Mucosa of gallbladder (tissue), 1 donor: ENCODE measurements at regions not wholly inside any gene's neighbourhood (a gene's known extent, or its start where the extent isn't known, plus 50 kb on each side); places are given as distances from the start of the nearest gene placed in this dataset.
"Not testable (repeated sequence)": the region's sequence is repeated elsewhere in the genome, so short reads cannot be mapped to it uniquely, and the experiment has no call there.

Experiments used
- DNase-seq: peaks from one replicate; pipeline ENCODE4 v3.0.0-alpha.2; 2020; ENCODE audit warnings: low spot score
- donor health status: DM: no; HTN: no; CAD: no.

- no peak for DNase-seq
These were observed 231.9 kb upstream of the ISX start for GRCh38 chr22:34834059-34834458.

- DNase-seq, result not testable (repeated sequence)
These were observed 231.4 kb upstream of the ISX start for GRCh38 chr22:34834541-34834940.

- no peak for DNase-seq
These were observed 224.6 kb upstream of the ISX start for GRCh38 chr22:34841331-34841771.

- DNase-seq, result no peak
These were observed 224.0 kb upstream of the ISX start for GRCh38 chr22:34841911-34842310.

GRCh38 chr22:34842630-34843029, 223.3 kb upstream of the ISX start:
- DNase-seq, result no peak

- not testable (repeated sequence) for DNase-seq
These were observed 222.2 kb upstream of the ISX start for GRCh38 chr22:34843743-34844142.

- DNase-seq, result no peak
These were observed 220.6 kb upstream of the ISX start for GRCh38 chr22:34845391-34845790.

GRCh38 chr22:34847072-34847471, 218.9 kb upstream of the ISX start:
- DNase-seq, result no peak

GRCh38 chr22:34849965-34850364, 216.0 kb upstream of the ISX start:
- no peak for DNase-seq

GRCh38 chr22:34851918-34852662, 213.9 kb upstream of the ISX start:
- DNase-seq, result no peak

- DNase-seq, result no peak
These were observed 210.5 kb upstream of the ISX start for GRCh38 chr22:34855471-34855870.

- DNase-seq, result no peak
These were observed 207.9 kb upstream of the ISX start for GRCh38 chr22:34858066-34858465.

GRCh38 chr22:34861787-34862186, 204.2 kb upstream of the ISX start:
- DNase-seq, result no peak

GRCh38 chr22:34866081-34866480, 199.9 kb upstream of the ISX start:
- no peak for DNase-seq

GRCh38 chr22:34866495-34867131, 199.3 kb upstream of the ISX start:
- no peak for DNase-seq

- no peak for DNase-seq
These were observed 188.5 kb upstream of the ISX start for GRCh38 chr22:34877506-34877905.

GRCh38 chr22:34878171-34878570, 187.8 kb upstream of the ISX start:
- DNase-seq, result no peak

- DNase-seq, result no peak
These were observed 187.0 kb upstream of the ISX start for GRCh38 chr22:34879001-34879400.

- DNase-seq, result no peak
These were observed 185.3 kb upstream of the ISX start for GRCh38 chr22:34880662-34881061.

- DNase-seq, result no peak
These were observed 184.5 kb upstream of the ISX start for GRCh38 chr22:34881453-34881852.

- DNase-seq, result no peak
These were observed 180.1 kb upstream of the ISX start for GRCh38 chr22:34885852-34886251.

- DNase-seq, result no peak
These were observed 179.6 kb upstream of the ISX start for GRCh38 chr22:34886391-34886790.

GRCh38 chr22:34886812-34887211, 179.1 kb upstream of the ISX start:
- no peak for DNase-seq

- DNase-seq, result no peak
These were observed 168.8 kb upstream of the ISX start for GRCh38 chr22:34897126-34897525.
